ENCODE measurements at regions not wholly inside any gene's neighbourhood (a gene's known extent, or its start where the extent isn't known, plus 50 kb on each side); places are given as distances from the start of the nearest gene placed in this dataset.
"Not testable (repeated sequence)": the region's sequence is repeated elsewhere in the genome, so short reads cannot be mapped to it uniquely, and the experiment has no call there.

DNA sequence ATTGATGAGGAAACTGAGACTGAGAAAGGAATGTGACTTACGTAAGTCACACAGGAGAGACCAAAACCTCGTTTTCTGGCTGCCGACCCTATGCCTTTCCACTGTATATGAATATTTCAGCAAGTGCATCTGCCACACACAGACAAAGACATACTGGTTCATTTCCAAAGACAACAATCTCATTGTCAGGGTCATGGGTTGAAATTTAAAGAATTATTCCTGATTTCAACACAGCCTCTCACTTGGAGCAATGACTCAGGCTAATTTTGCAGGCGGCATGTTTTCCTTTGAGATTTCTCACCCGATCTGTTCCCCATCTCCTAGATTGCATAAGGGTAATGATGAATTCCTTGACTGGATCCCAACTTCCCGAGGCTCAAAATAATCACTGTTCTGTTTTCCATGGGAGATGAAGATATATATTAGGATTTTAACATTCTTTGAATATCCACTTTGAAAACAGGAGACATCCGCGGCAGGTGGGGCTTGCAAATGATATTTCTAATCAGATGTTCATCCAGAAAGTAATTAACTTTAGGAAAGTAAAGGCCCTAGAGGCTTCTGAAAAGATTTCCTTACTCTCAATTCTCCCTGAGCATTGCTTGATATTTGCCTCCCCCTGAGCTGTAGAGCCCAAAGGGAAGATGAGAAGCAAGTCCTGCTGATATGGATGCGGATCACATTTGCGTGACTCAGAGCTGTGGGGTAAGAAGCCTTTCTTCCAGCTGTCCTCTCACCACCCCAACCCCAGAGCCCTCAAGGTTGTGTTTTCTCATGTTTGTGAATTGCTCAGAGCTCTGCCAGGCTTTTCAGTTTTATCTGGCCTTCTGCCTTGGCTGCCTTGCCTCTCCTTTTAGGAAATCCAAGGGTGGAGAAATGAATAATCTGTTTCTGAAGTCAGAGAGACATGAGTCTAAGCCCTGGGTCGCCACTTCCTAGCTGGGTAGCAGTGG lies 361.1 kb upstream of the BOD1L1 start:
- peak; percentile 98 for DNase-seq

DNA sequence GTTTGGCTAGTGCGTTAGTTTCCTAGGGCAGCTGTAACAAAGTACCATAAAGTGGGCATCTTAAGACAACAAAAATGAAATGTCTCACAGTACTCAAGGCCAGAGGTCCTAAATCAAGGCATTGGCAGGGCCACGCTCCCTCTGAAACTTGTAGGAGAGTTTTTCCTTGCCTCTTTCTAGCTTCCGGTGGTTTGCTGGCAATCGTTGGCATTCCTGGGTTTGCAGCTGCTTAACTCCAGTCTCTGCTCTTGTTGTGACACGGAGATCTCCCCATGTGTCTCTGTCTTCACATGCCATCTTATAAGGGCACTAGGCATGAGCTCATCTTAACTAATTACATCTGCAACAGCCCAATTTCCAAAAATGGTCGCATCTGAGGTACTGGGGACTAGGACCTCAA lies 362.0 kb upstream of the BOD1L1 start:
- peak; percentile 87 for DNase-seq

DNA sequence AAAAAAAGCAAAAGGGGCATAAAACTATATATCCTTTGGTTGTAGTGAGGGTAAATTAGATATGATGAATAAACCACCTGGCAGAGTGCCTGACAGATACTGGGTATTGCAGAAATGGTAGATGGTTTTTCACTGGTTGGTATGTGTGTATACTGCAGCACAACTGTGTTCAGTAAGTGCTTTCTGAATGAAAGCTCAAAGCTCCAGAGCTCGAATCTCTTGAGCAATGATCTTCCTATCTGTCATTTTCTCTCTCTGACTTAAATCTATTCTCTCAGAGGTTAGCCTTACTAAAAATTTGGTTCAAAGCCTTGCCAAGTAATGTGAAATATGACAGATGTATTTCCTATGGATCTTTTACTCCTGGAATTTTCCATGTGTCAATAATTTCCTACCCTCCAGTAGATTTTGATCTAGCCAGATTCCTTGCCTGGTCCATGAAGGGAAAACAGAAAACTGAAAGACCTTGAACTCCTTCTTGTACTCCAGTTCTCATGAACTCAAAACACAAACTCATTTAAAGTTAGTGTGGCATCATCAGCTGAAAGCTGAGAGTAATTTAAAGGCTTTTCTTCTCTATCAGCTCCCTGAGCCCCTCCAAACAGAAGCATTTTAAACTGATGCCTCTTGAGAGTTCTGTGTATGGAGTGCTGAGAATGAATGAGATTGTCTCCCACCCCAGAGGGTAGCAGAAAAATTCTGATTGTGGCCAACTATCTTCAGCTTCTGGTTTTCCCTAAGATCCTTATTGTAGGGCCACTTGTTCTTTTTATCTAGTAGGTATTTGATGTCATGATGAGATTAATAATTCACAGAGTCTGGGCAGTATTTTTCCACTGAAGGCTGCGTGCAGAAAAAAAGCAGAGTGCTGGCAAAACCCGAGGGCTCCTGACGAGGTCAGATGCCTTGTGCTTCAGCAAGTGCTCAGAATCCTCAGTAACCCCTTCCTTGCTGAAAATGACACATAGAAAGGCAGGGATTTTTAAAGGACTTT lies 363.4 kb upstream of the BOD1L1 start:
- no peak for DNase-seq

DNA sequence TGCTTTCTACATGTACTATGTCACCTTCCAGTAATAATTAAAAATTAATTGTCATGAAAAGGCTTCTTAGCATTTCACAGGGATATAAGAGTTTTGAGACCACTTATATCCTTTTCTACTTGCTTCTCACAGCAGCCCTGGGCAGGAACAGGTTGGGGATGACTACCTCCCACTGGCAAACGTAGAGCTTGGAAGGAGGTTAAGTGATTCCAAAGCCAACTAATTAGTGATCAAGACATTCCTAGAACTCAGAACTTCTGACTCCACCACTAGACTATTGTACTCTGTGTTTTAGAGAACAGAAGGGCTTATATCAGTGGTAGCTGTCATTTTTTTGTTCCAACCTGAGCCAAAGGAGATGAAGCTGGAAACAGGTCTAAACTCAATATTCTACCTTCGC lies 364.5 kb upstream of the BOD1L1 start:
- DNase-seq, result no peak

DNA sequence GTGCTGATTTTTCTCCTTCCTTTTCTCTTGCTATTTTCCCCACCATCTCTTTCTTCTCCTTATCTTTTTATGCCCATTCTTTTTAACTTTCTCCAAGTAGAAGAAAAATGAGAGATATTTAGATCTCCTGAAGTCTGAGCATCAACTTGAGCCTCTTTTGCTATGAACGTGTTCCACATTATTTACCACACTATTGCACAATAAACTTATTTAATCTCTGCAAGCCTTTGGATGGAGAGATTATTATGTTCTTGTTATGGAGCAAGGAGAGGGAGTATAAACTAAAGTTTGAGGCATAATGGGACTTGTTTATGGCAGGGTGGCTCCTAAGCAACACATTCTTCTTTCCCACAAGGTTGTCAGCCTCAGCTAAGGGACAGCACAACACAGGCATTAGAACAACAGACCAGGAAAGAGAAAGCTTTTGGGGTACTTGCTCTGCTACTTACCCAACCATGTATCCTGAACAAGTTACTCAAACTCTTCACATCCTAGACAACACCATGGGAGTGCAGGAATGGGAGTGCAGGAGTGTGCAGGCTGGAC lies 365.5 kb upstream of the BOD1L1 start:
- DNase-seq, result no peak

DNA sequence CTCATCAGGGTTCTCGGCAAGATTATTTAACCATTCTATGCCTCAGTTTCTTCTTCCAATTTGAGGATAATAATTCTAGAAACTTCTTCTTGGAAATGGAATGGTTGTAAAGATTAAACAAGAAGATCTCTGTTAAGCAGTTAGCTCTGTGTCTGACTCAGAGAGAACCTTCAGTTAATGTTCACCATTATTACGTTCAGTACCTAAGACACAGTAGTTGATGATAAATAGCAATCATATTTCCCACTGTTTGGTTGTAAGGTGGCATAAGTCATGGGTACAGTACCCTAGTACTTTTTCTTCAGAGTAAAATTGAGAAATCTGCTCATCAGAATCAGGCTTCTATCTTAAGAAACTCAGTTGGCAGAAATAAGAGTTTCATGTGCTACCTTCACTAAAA lies 366.5 kb upstream of the BOD1L1 start:
- no peak for DNase-seq

DNA sequence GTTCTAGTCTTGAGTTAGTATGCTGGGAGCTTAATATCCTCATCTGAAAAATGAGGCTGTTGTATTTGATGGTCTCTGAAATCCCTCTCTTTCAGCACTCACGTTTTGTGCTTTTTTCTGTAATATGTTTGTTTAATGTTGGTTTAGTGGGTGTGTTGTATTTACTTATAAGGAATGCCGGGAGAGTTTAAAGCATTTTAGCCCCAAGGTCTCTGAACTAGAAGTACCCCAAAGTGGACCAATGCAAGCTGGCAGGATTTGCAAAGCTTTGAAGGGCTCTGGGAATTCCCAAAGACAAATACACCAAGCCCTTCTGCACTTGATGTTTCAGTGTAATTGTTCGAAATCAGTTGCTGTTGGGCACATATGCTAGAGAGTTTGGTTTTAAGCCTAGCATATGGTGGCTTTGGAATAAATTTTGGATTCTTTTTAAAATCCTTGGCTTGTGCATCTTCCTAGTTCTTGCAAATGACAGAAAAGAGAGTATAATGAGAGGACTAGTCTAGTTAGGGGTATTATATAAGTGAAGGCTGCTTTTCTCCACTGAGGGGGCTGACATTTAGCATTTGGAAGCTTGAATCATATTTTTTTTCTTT lies 371.4 kb upstream of the BOD1L1 start:
- no peak for DNase-seq

DNA sequence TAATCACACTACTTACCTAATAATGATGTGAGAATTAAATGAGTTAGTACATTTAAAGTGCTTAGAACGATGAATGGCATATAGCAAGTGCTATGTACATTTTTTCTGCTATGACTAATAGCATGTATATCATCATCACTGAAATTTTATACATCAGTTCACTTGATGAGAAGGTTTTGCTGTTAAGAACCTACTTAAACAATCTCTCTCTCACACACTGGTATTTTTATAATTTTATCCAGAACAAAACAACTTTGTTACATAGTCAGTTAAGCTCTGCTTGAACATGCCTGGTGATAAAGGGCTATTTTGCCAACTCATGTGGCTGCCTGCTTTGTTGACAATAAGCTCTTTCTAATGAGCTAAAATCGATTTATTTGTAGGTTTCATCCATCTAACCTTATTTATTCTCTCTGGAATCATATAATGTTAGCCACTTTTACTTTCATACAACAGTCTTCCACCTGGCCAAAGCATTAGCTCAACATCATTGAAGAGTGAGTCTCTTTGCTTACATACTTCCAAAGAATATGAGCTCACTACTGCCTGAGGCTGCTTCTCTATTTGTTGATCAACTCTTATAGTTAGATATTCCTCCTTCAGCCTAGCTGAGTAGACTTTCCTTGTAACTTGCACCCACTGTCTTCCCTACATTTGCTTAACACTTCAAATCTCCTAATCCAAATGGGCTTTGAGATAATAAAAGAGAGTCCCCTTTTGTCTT lies 372.7 kb upstream of the BOD1L1 start:
- DNase-seq, result peak; percentile 46

DNA sequence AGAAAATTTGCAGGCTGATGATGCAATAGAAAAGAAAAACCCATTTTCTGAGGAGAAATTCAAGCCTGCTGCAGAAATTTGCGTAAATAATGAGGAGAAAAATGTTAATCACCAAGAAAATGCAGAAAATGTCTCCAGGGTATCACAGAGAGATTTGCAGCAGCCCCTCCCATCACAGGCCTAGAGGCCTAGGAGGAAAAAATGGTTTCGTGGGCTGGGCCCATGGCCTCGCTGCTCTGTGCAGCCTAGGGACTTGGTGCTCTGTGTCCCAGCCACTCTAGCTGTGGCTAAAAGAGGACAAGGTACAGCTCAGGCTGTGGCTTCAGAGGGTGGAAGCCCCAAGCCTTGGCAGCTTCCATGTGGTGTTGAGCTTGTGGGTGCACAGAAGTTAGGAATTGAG lies 374.8 kb upstream of the BOD1L1 start:
- DNase-seq, result not testable (repeated sequence)

DNA sequence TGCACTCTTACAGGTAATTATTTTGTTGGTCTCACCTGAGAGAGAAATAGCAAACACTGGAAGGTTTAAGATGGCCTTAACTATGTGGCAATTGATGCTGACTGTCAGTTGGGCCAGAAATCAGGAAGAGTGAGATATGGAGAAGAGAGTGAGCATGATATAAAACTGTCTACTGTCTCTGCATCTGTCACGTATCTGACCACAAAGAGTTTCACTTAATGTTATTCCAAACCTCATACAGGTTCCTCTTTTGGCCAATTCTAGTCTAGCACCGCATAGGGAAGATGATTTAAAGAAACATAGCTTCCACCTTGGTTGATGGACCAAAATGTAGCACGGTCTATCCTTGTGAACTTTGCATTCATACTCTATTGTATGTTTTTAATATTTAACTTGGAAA lies 381.0 kb upstream of the BOD1L1 start:
- DNase-seq, result no peak

DNA sequence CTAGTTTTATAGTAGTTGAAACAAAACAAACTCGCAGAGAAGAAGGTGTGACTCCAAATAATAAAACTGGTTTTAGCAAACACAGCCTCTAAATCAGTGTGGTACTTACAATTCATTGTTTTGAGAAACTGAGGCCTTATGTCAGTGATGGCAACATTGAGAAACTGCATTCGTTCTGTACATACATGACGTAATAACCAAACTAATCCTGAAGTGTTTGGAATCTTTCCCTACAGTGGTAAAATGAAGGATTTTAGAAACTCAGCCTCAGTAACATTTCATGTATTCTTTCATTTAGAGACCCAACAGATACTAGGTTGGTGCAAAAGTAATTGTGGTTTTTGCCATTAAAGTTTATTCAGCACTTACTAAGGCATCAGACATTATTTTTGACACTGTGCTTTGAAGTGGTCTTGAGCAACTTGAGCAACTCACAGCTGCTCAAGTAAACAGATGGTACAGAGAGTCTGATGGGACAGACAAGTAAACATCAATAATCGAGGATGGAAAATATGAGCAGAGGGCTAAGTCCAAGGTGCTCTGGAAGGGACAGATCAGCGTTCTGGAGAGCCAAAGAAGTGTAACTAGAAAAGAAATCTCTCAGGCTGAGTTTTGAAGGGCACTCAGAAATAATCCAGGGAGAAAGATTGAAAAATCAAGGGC lies 390.8 kb upstream of the BOD1L1 start:
- no peak for DNase-seq

DNA sequence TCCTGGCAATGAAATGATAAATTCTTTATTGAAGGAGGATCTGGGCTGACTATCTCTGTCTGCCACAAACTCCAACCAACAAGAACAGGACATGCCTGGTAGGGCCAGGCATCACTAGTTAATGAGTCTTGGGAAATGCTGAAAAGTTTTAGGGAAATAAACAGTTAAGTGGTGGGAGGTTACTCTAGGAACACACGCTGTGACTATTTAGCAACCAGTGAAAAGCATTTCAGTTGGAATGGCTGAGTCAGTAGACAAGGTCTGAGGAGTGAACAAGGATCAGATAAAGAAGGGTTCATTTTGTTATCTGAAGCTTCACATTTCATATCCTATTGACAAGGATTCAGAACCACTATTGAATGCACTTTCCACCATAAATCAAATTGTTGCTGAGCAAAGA lies 394.9 kb upstream of the BOD1L1 start:
- peak; percentile 31 for DNase-seq

DNA sequence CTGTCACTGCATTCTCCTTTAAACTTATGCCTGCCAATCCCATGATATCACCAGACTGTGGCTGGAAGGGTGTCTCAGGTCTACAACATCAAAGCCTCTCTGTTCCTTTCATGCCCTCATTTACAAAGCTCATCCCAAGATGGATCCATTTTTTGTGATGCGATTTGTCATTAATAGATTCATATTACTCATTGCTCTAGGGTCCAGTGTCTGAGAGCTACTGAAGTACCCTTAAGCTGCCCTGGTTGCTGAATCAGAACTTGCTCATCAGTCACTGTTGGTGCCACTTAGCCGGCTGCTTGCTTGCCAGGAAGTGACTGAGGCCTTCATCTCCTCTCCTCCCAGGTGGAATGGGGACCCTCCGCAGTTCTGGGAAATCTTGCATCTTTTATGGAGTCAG lies 395.5 kb upstream of the BOD1L1 start:
- DNase-seq, result peak; percentile 41

DNA sequence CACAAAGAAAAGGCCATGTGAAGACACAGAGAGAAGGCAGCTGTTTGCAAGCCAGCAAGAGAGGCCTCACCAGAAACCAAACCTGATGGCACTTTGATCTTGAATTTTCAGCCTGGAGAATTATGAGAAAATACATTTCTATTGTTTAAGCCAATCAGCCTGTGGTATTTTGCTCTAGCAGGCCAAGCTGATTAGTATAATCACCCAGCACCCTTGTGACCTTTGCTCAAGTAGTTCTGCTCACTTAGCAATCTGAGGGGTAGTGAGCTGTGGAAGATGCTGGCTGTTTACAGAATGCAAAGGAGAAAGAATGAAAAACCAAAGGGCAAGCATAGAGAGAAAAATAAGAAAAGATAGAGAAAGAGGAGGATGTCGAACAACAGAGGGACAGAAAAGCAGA lies 396.4 kb upstream of the BOD1L1 start:
- no peak for DNase-seq

DNA sequence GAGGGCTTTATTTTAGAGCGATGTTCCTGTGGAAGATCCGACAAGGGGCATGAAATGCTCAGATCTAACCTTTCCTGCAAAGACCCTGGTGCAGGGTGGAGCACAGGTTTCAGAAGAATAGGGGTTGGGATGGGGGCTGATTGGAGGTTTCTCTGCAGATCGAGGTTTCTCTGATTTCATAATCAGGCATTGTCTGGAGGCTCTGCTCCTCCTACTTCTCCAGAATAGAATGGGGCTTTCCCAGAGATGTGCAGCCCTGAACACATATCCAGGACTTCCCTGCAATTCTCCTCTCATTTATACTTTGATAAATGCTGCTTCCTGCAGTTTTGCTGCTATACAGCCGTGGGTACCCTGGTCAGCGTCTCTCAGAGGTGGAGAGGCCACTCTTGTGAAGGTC lies 397.6 kb upstream of the BOD1L1 start:
- DNase-seq, result no peak

DNA sequence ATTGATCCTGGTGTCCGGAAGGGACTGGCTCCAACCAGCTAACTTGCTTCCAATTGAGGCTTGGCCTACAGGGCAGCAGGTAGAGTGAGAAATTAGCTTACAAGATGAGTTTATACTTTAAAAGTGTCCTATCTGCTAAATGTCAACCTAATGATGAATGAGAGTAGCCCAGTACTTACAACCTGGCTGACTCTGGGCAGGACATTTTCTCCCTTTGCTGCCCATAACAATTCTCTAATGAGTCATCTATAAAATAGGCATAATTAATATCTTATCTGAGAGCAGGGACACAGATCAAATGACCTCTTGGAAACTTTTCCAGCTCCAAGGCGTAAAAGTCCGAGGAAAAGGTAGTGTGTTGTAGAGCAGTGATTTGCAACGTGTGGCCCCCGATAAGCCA lies 398.4 kb upstream of the BOD1L1 start:
- DNase-seq, result no peak

DNA sequence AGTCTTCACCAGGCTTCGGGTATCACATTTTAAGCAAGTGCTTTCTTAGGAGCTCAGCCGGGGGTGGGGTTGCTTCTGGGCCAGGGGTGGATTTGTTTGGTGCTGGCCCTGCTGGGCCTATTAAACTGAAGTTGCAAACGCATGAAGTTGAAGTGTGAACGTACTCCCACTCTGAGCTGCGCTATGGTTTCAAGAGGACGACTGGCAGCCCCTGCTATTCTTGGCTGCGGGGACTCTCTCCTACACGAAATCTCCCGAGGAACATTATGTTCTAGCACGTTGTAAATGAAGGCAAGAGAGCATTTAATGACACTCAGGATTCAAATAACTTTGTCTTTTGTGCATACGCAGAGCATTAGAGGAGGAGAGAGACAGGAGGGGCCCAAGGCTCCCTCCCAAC lies 401.3 kb upstream of the BOD1L1 start:
- DNase-seq, result no peak

DNA sequence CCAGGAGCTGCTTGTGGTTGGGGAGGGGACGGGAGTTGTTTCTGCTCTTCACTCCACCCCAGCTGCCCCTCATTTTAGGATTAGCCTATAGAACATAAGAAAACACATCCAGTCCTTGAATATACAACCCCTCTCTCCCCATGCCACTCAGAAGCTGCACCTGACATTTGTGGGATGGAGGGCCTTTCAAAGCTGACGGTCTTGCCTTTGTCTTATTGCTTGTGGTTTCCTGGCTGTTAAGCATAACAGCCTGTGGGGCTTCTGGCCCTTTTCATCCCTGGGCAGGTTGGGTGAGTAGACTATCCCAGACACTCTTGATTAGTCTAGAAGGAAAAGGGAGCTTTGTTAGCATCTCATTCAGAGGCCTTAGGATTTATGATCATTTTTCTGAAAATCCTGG lies 407.6 kb upstream of the BOD1L1 start:
- no peak for DNase-seq

DNA sequence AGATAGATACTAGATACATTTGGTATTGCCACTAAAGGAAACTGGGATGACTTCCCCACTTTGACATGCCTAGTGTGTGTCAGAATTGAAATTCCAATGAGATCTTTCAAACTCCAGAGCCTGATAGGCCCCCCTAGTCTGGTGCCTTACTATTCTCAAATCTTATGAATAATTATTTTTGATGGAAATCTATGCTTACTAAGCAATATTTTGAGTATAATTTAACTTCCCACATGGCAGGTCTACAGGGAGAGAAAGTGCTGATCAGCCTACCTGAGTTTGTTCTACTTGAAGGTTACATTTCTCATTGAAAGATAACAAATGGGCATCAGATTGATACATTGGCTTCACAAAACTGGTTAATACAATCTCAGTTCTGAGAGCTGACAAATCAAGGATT lies 415.7 kb upstream of the BOD1L1 start:
- DNase-seq, result no peak

DNA sequence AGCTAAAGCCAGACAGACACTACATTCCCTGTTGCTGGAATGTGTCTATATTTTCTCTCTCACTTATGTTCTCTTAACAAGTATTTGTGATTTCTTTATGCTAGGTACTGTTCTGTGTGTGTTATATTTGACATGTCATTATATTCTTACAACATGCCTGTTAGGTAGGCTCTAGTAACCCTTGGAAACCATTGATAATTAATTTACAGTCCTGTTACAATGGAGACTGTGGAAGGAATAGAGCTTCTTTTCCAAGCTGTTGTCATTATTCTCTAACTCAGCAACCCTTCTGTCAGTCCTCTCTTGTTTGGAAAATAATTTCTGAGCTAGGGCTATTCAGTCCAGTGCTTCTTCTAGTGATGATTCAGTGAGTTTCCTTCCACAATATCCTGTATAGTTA lies 419.1 kb upstream of the BOD1L1 start:
- DNase-seq, result no peak

DNA sequence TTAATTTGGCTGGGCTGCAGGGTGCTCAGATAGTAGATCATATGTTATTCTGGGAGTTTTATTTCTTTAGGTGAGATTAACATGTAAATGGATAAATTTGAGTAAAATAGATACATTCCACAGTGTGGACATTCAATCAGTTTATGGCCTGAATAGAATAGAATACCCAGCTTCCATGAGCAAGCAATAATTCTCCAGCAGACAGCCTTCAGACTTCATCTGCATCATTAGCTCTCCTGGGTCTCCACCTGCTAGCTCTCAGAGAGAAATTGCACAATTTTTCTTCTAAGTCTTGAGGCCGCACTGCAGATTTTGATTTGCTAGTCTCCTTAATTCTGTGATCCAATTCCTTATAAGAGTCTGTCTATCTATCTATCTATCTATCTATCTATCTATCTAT lies 420.3 kb upstream of the BOD1L1 start:
- no peak for DNase-seq

All from fibroblast of skin of back (primary cell).